HG03064 (cell line): ENCODE measurements at regions not wholly inside any gene's neighbourhood (a gene's known extent, or its start where the extent isn't known, plus 50 kb on each side); places are given as distances from the start of the nearest gene placed in this dataset.
A peak's percentile ranks its signal among the peaks of the same experiment; 100 is the strongest.

ENCODE experiments used
- ATAC-seq: cut with Tn5 transposase; IDR thresholded peaks from one replicate; pipeline ENCODE4 v1.9.1; 2021; ENCODE audit warnings: low read depth; ENCODE audit not compliant: unreplicated experiment

DNA sequence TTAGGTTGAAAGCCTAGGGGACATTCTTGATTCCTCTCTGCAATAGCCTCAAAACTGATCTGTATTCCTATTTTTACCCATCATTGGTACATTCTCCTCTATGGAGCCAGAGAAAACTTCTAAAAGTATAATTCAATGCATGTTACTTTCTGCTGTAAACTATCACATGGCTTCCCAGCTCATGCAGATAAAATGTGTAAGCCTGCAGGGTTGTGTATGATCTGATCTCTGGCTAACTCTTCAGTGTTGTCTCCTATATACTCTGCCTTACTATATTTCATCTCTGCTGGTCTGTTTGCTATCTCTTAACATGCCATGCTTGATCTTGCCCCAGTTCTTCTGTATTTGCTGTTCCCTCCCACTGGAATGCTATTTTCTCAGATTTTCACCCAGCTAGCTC, 323.3 kb upstream of the RSPO3 start:
- ATAC-seq = no peak

- no peak for ATAC-seq
Measured at GRCh38 chr6:126797981-126798380, 320.5 kb upstream of the RSPO3 start.

- ATAC-seq = no peak
Measured at GRCh38 chr6:126803769-126804168, 314.7 kb upstream of the RSPO3 start.

DNA sequence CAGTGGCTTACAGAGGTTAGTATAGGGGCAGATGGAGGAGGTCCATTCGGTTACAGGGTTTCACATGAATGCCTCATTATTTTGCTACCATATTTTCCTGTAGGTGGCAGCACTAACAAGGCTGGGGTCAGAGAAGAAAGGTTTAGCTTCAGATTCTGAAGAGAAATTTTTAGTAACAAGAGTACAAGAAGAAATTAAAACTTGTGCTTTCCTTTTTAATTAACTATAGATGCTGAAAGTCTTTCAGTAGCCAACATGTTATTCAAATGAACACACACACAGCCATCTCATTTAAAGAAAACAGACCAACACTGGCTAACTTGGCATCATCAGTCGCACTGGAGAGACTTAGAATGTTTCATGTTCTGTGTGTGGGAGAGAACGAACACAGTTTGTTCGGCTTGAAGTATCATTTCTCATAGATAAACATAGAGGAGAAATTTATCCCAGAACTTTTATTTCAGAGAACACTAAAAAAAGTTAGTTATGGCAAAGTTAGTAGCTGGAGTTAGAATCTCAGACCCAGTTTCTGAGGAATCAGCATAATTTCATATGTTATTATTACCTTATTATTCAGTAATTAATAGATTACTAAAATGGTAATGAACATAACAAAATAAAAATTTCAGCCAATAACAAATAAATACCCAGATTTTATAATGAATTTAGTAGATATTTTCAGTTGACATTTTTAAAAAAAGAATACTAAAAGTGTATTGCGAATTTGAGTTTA, 314.0 kb upstream of the RSPO3 start:
- peak; percentile 76 for ATAC-seq

DNA sequence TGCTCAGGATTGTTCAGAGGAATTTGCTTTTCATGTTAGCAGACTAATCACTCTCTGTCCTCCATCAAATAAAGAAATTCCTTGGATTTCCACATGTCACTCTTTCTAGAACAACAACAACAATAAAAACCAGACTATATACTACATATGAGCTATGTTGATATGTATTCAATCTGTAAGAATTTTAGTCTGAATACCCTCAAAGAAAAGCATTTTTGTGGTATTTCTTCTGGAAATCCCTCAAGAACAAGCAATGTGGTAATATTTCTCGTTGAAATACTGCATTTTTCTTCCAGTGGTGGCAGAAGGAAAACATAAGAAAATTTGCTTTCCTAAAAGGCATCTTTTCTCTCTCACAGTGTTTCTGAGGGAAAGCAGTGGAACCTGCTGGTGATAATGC, 312.6 kb upstream of the RSPO3 start:
- no peak for ATAC-seq

- ATAC-seq = no peak
Measured at GRCh38 chr6:126807876-126808275, 310.6 kb upstream of the RSPO3 start.

DNA sequence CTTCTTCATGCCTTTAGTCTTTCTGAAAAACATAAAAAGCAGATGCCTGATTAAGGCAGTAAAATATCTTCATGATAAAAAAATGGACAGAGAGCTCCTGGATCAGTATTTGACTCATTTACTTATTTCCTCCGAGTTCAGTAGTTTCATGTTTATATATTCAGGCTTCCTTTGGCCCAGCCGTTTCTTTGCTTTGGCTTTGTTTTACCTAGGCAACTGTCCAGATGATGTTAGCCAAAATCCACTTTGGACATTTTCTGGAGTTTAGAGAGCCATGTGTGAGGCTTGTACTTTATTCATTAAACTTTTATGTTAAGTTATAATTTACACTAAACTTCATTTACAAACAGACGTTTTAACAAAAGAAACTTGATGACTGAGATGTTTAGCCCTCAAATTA, 307.1 kb upstream of the RSPO3 start:
- no peak for ATAC-seq

DNA sequence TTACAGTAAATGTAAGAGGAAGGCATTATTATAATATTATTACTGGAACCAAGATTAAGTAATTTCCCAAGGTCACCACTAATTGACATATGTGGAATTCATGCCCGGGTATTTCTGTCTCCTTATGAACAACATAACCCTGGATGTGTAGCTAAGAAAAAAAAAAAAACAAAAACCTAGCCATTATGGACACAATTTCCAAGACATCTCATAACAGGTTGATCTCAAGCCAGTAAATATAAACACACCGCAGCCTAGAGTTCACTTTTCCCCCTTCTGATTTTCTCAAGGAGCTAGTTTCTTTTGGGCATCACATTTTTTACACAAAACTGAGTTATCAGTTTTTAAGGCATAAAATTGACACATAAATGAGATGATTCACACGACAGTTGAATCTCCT, 306.5 kb upstream of the RSPO3 start:
- ATAC-seq = no peak

GRCh38 chr6:126812651-126813050, 305.8 kb upstream of the RSPO3 start:
- ATAC-seq = no peak

DNA sequence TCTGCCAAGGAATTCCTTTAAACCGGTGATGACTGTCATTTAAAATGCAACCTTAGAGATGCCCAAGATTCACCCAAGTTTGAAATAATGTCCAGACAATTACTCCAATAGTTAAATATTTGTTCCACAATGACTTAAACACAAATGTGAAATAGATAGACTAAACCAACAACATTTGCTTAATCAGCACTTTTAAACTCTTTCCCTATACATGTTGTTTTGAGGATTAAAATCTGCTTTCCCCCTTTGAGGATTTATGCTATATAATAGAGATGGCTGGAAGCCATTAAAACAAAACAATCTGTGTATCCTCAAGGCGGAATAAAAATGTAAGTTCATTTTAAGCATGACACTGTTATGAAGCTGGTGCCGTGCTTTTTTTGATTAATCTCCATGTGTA, 297.8 kb upstream of the RSPO3 start:
- ATAC-seq = no peak

DNA sequence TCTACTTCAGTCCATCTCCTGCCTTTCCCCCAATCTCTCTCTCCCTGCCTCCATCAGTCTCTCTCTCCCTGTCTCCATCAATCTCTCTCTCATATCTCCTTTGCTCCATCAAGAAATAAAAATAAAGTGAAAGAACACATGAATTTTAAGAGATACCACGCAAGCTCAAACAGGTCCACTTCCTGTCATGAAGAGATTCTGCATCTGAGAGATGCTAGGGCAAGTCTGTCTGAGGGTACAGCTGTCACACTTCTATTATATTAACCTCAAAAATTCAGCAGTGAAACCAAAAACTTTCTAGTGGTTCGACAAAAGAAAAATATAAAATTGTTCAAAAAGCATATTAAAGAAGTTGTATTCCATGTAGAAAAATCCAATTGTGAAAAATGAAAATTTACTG, 296.8 kb upstream of the RSPO3 start:
- ATAC-seq = no peak

DNA sequence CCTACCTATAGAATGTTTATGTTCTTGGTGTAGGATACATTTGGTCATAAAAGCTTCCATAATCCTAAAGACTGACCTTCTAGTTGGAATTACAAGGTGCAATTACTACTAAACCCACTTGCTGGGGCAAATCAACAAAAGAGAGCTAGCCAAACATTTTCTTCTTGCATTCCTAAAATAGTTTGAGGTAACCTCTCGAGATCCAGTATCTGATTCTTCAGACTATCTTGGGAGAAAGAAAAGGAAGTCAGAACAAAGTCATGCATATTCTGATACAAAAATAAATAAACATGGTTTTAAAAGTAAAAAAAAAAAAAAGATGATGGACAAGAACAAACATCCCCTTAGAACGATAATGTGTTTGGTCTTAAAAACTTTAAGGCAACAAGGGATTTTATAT, 294.2 kb upstream of the RSPO3 start:
- no peak for ATAC-seq

GRCh38 chr6:126824815-126825214, 293.7 kb upstream of the RSPO3 start:
- no peak for ATAC-seq

- no peak for ATAC-seq
Measured at GRCh38 chr6:126826166-126826714, 292.2 kb upstream of the RSPO3 start.

- ATAC-seq = no peak
Measured at GRCh38 chr6:126831461-126831860, 287.0 kb upstream of the RSPO3 start.

- ATAC-seq = no peak
Measured at GRCh38 chr6:126842769-126843168, 275.7 kb upstream of the RSPO3 start.

GRCh38 chr6:126848119-126848518, 270.4 kb upstream of the RSPO3 start:
- ATAC-seq = no peak

GRCh38 chr6:126867641-126868040, 250.8 kb upstream of the RSPO3 start:
- ATAC-seq = no peak

GRCh38 chr6:126873351-126873750, 245.1 kb upstream of the RSPO3 start:
- ATAC-seq = no peak

DNA sequence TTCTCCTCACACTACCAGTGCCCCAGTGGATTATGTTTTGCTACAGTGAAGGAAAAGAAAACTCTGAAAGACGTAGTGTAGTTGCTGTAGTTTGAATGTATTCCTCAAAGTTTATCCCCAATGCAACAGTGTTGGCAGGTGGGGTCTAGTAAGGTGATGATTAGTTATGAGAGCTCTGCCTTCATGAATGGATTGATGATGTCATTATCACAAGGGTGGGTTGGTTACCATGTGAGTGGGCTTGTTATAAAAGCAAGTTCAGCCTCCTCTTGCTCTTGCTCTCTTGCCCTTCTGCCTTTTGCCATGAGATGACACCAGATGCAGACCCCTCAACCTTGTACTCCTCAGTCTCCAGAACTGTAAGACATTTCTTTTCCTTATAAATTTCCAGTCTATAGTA, 244.7 kb upstream of the RSPO3 start:
- ATAC-seq = no peak

DNA sequence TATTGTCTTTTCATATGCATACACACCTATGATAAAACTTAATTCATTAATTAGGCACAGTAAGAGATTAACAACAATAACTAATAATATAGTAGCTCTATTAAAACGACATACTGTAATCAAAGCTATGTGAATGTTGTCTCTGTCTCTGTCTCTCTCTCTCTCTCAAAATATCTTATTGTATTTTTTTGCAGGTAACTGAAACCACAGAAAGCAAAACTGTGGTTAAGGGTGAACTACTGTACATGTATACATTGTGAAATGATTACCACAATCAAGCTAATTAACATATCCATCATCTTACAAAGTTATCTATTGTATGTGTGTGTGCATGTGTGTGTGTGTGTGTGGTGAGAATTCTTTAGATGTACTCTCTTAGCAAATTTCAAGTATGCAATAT, 242.0 kb upstream of the RSPO3 start:
- no peak for ATAC-seq

GRCh38 chr6:126880964-126881363, 237.5 kb upstream of the RSPO3 start:
- ATAC-seq = no peak

GRCh38 chr6:126886106-126886505, 232.4 kb upstream of the RSPO3 start:
- ATAC-seq = no peak
